NCI-H510A (cell line): ENCODE measurements at regions not wholly inside any gene's neighbourhood (a gene's known extent, or its start where the extent isn't known, plus 50 kb on each side); places are given as distances from the start of the nearest gene placed in this dataset.

Source experiments
- DNase-seq: peaks from one replicate; lab custom pipeline; 2025; lab: John Stamatoyannopoulos, UW

GRCh38 chr4:147312376-147313046, 168.4 kb upstream of the EDNRA start:
- no peak for DNase-seq

- DNase-seq: no peak
Measured at GRCh38 chr4:147313108-147313507, 167.8 kb upstream of the EDNRA start.

GRCh38 chr4:147318586-147318985, 162.3 kb upstream of the EDNRA start:
- no peak for DNase-seq

GRCh38 chr4:147325571-147325981, 155.3 kb upstream of the EDNRA start:
- DNase-seq: no peak

GRCh38 chr4:147326591-147326990, 154.3 kb upstream of the EDNRA start:
- DNase-seq: no peak

- no peak for DNase-seq
Measured at GRCh38 chr4:147327322-147327721, 153.6 kb upstream of the EDNRA start.

- DNase-seq: no peak
Measured at GRCh38 chr4:147328189-147328588, 152.7 kb upstream of the EDNRA start.

- DNase-seq: no peak
Measured at GRCh38 chr4:147328756-147329446, 152.0 kb upstream of the EDNRA start.

- DNase-seq: no peak
Measured at GRCh38 chr4:147332091-147332490, 148.8 kb upstream of the EDNRA start.

GRCh38 chr4:147334478-147334877, 146.4 kb upstream of the EDNRA start:
- no peak for DNase-seq

GRCh38 chr4:147335183-147335582, 145.7 kb upstream of the EDNRA start:
- DNase-seq: no peak

GRCh38 chr4:147336252-147336651, 144.6 kb upstream of the EDNRA start:
- DNase-seq: no peak

GRCh38 chr4:147339100-147339499, 141.8 kb upstream of the EDNRA start:
- no peak for DNase-seq

GRCh38 chr4:147340111-147340510, 140.8 kb upstream of the EDNRA start:
- DNase-seq: no peak

GRCh38 chr4:147340591-147341120, 140.2 kb upstream of the EDNRA start:
- no peak for DNase-seq

GRCh38 chr4:147343692-147344091, 137.2 kb upstream of the EDNRA start:
- no peak for DNase-seq

GRCh38 chr4:147345662-147346061, 135.2 kb upstream of the EDNRA start:
- DNase-seq: no peak

- no peak for DNase-seq
Measured at GRCh38 chr4:147347217-147347616, 133.7 kb upstream of the EDNRA start.

- DNase-seq: no peak
Measured at GRCh38 chr4:147349193-147349592, 131.7 kb upstream of the EDNRA start.

GRCh38 chr4:147351083-147351787, 129.7 kb upstream of the EDNRA start:
- no peak for DNase-seq

- DNase-seq: no peak
Measured at GRCh38 chr4:147354237-147354636, 126.7 kb upstream of the EDNRA start.

GRCh38 chr4:147355032-147355656, 125.8 kb upstream of the EDNRA start:
- DNase-seq: no peak
